Left colon (tissue), 2 donors: ENCODE measurements at regions not wholly inside any gene's neighbourhood (a gene's known extent, or its start where the extent isn't known, plus 50 kb on each side); places are given as distances from the start of the nearest gene placed in this dataset.

Experiments
- ATAC-seq: fragments of 200-7000 bp; cut with Tn5 transposase; one replicate; pipeline ENCODE4 v1.9.1; 2020; ENCODE audit warnings: mild to moderate bottlenecking, moderate library complexity
- DNase-seq, 2 donors: peaks; one replicate each; pipeline ENCODE4 v3.0.0-alpha.2; 2020
- intact Hi-C, 2 donors: fragments of 100-400 bp; cut with DNase I in 1 of 2; cut with micrococcal nuclease in 1 of 2; formaldehyde crosslinking; loops; one replicate each; pipeline versions ENCODE4 v1.11.2 to v1.14.0; 2022; cut with DNase I, micrococcal nuclease
- donor health status: DM: no; HTN: no; CAD: no.
- donor health status: DM: yes; HTN: yes; CAD: no.

GRCh38 chr9:82498541-82499317, 510.2 kb downstream of the SPATA31D1 start:
- intact Hi-C loops: no loop called here
- no peak for ATAC-seq
- DNase-seq: no peak

- intact Hi-C loops: no loop called here
- ATAC-seq (no peak), DNase-seq (no peak)
Observed at GRCh38 chr9:82499337-82499736, 510.8 kb downstream of the SPATA31D1 start.

GRCh38 chr9:82504620-82505019, 516.0 kb downstream of the SPATA31D1 start:
- intact Hi-C loops: no loop called here
- no peak for ATAC-seq
- no peak for DNase-seq

GRCh38 chr9:82511626-82512025, 523.1 kb downstream of the SPATA31D1 start:
- DNase-seq (no peak), ATAC-seq (no peak)
- intact Hi-C loops: no loop called here

GRCh38 chr9:82512728-82513127, 524.2 kb downstream of the SPATA31D1 start:
- ATAC-seq (no peak), DNase-seq (no peak)

GRCh38 chr9:82513242-82513751, 524.7 kb downstream of the SPATA31D1 start:
- intact Hi-C loops: no loop called here
- no peak for DNase-seq
- ATAC-seq: no peak

More at GRCh38 chr9:82512728-82513127, 524.2 kb downstream of the SPATA31D1 start:
- intact Hi-C loops: no loop called here

GRCh38 chr9:82513976-82514735, 525.6 kb downstream of the SPATA31D1 start:
- intact Hi-C loops: no loop called here
- no peak for DNase-seq
- ATAC-seq: no peak

- intact Hi-C loops: no loop called here
- DNase-seq: no peak
- peak; percentile 49 for ATAC-seq
Observed at GRCh38 chr9:82518868-82519267, 530.3 kb downstream of the SPATA31D1 start.

GRCh38 chr9:82519332-82519731, 530.8 kb downstream of the SPATA31D1 start:
- DNase-seq (no peak), ATAC-seq (no peak)

GRCh38 chr9:82524407-82524806, 535.8 kb downstream of the SPATA31D1 start:
- intact Hi-C loops: no loop called here

More at GRCh38 chr9:82519332-82519731, 530.8 kb downstream of the SPATA31D1 start:
- intact Hi-C loops: no loop called here

GRCh38 chr9:82526577-82526976, 536.4 kb downstream of the RASEF start:
- ATAC-seq (no peak), DNase-seq (no peak)
- intact Hi-C loops: no loop called here

More at GRCh38 chr9:82524407-82524806, 535.8 kb downstream of the SPATA31D1 start:
- ATAC-seq (no peak), DNase-seq (no peak)

- intact Hi-C loops: no loop called here
- no peak for DNase-seq
- ATAC-seq: no peak
Observed at GRCh38 chr9:82531795-82532194, 531.1 kb downstream of the RASEF start.

GRCh38 chr9:82532504-82533180, 530.3 kb downstream of the RASEF start:
- intact Hi-C loops: no loop called here
- no peak for ATAC-seq
- no peak for DNase-seq

GRCh38 chr9:82535432-82535998, 527.4 kb downstream of the RASEF start:
- intact Hi-C loops: no loop called here
- ATAC-seq (no peak), DNase-seq (no peak)

- no peak for DNase-seq
- no peak for ATAC-seq
- intact Hi-C loops: no loop called here
Observed at GRCh38 chr9:82538634-82539033, 524.3 kb downstream of the RASEF start.

- no peak for DNase-seq
- intact Hi-C loops: no loop called here
Observed at GRCh38 chr9:82539146-82539545, 523.8 kb downstream of the RASEF start.

GRCh38 chr9:82539856-82540579, 522.9 kb downstream of the RASEF start:
- intact Hi-C loops: no loop called here

More at GRCh38 chr9:82539146-82539545, 523.8 kb downstream of the RASEF start:
- ATAC-seq: no peak

GRCh38 chr9:82543726-82544125, 519.2 kb downstream of the RASEF start:
- DNase-seq (no peak), ATAC-seq (no peak)
- intact Hi-C loops: no loop called here

More at GRCh38 chr9:82539856-82540579, 522.9 kb downstream of the RASEF start:
- ATAC-seq: no peak
- DNase-seq: no peak
